ENCODE measurements at regions not wholly inside any gene's neighbourhood (a gene's known extent, or its start where the extent isn't known, plus 50 kb on each side); places are given as distances from the start of the nearest gene placed in this dataset.
A peak's percentile ranks its signal among the peaks of the same experiment; 100 is the strongest.

GRCh38 chr6:22794844-22795243, 225.5 kb downstream of the HDGFL1 start:
- H3K4me1 ChIP-seq (ENCODE audit: control insufficient read depth, insufficient read depth, low read length), result no peaks in the 10 kb centered on the region
- H3K36me3 ChIP-seq (ENCODE audit: control insufficient read depth in 2 of 2, insufficient read depth in 1 of 2, low read length in 2 of 2), result no peaks in the 10 kb centered on the region
- no peak overlapping the region for H3K4me3 ChIP-seq (ENCODE audit: low read depth, low read length)
- H3K9me3 ChIP-seq (ENCODE audit: control insufficient read depth, insufficient read depth, low read depth, low read length), result peaks cover 3% of the 10 kb centered on the region
- ChIA-PET POLR2A (no interaction called here), CTCF (interaction anchor here (0.7 kb wide), 2 partner anchors 77 to 142 kb away, joined by 3 read pairs; no protein-coding TSS in a partner anchor)
- no peak overlapping the region for H3K27ac ChIP-seq (ENCODE audit: extremely low read depth, low read depth, low read length)
- TF ChIP-seq BCL6B (tag by site-specific recombination; IDR thresholded peaks at IDR 0.05) (no peak), ZNF280D (tag by site-specific recombination; IDR thresholded peaks at IDR 0.05) (peak; percentile 90), SETDB1 (IDR thresholded peaks at IDR 0.05; ENCODE audit: insufficient read length, low read length) (peak; percentile 52)

GRCh38 chr6:22800451-22800850, 231.1 kb downstream of the HDGFL1 start:
- H3K9me3 ChIP-seq (ENCODE audit: control insufficient read depth, insufficient read depth, low read depth, low read length), result no peaks in the 10 kb centered on the region; the same call in 1 of the 2 replicates
- ChIA-PET CTCF (interaction anchor here (1.7 kb wide), 1 partner anchor 16 kb away, joined by 4 read pairs; no protein-coding TSS in a partner anchor), POLR2A (no interaction called here)
- no peaks in the 10 kb centered on the region for H3K36me3 ChIP-seq (ENCODE audit: control insufficient read depth in 2 of 2, insufficient read depth in 1 of 2, low read length in 2 of 2)
- H3K4me1 ChIP-seq (ENCODE audit: control insufficient read depth, insufficient read depth, low read length), result no peaks in the 10 kb centered on the region
- no peak overlapping the region for H3K4me3 ChIP-seq (ENCODE audit: low read depth, low read length)
- no peak overlapping the region for H3K27ac ChIP-seq (ENCODE audit: extremely low read depth, low read depth, low read length)
- TF ChIP-seq ZNF621 (tag by site-specific recombination; IDR thresholded peaks at IDR 0.05), result no peak
- no peak for TF ChIP-seq ZBTB1 (tag by site-specific recombination; IDR thresholded peaks at IDR 0.05)
- no peak for TF ChIP-seq ZFHX2 (tag by site-specific recombination; conservative IDR thresholded peaks at IDR 0.05)
- no peak for TF ChIP-seq ZSCAN23 (tag by site-specific recombination; IDR thresholded peaks at IDR 0.05)
- no peak for TF ChIP-seq MEIS1 (CRISPR knock-in tag; IDR thresholded peaks at IDR 0.05; ENCODE audit: borderline replicate concordance)
- no peak for TF ChIP-seq YY1 (tag by site-specific recombination; IDR thresholded peaks at IDR 0.05)
- no peak for TF ChIP-seq ZNF501 (tag by site-specific recombination; IDR thresholded peaks at IDR 0.05)
- TF ChIP-seq ZNF366 (tag by site-specific recombination; conservative IDR thresholded peaks at IDR 0.05), result no peak
- no peak for TF ChIP-seq ZNF214 (tag by site-specific recombination; IDR thresholded peaks at IDR 0.05; ENCODE audit: borderline replicate concordance)
- no peak for TF ChIP-seq ZEB2 (tag by site-specific recombination; IDR thresholded peaks at IDR 0.05)
- no peak for TF ChIP-seq REST (tag by site-specific recombination; IDR thresholded peaks at IDR 0.05)
- TF ChIP-seq AEBP2 (tag by site-specific recombination; IDR thresholded peaks at IDR 0.05; ENCODE audit: borderline replicate concordance), result no peak
- TF ChIP-seq ELK4 (IDR thresholded peaks at IDR 0.05; ENCODE audit: borderline replicate concordance, low read depth, low read length), result no peak
- TF ChIP-seq ZNF148 (tag by site-specific recombination; IDR thresholded peaks at IDR 0.05; ENCODE audit: borderline replicate concordance), result no peak
